Right atrium auricular region (tissue), 2 donors: ENCODE measurements at regions not wholly inside any gene's neighbourhood (a gene's known extent, or its start where the extent isn't known, plus 50 kb on each side); places are given as distances from the start of the nearest gene placed in this dataset.

ENCODE experiments used
- DNase-seq: peaks from one replicate; pipeline ENCODE4 v3.0.0-alpha.2; 2019; ENCODE audit warnings: low spot score
- H3K27ac ChIP-seq, 2 donors: fragments of 200-600 bp; sonication (generic); 1 replicate in 1 of 2; 2 replicates in 1 of 2; pipeline ENCODE4 v1.5.1; 2016 to 2019
- H3K27me3 ChIP-seq, 2 donors: fragments of 200-600 bp; sonication (generic); one replicate each; pipeline versions ENCODE4 v1.5.1 to v1.6.0; 2017 to 2019
- H3K36me3 ChIP-seq: fragments of 200-600 bp; sonication (generic); one replicate; pipeline ENCODE4 v1.5.1; 2016
- H3K4me1 ChIP-seq, 2 donors: fragments of 200-600 bp; sonication (generic); one replicate each; pipeline versions ENCODE4 v1.5.1 to v1.6.0; 2017 to 2019
- H3K4me3 ChIP-seq, 2 donors: fragments of 200-600 bp; sonication (generic); 1 replicate in 1 of 2; 2 replicates in 1 of 2; pipeline ENCODE4 v1.5.1; 2017 to 2019; ENCODE audit warnings: mild to moderate bottlenecking in 1 of 2, moderate library complexity in 1 of 2
- H3K9me3 ChIP-seq, 2 donors: fragments of 200-600 bp; sonication (generic); one replicate each; pipeline ENCODE4 v1.5.1; 2019
- CTCF ChIP-seq, 2 donors: fragments of 200-600 bp; sonication (generic); IDR thresholded peaks; one replicate each; pipeline ENCODE4 v1.5.1; 2019; ENCODE audit warnings: antibody characterized with exemption in 2 of 2

GRCh38 chr10:120360571-120360970 lies 96.5 kb upstream of the PLPP4 start:
- no peak for TF ChIP-seq CTCF (IDR thresholded peaks at IDR 0.05)
- Histone ChIP-seq H3K4me3 (no peak overlapping the region), H3K27me3 (no peaks in the 10 kb centered on the region), H3K4me1 (no peaks in the 10 kb centered on the region), H3K27ac (no peak overlapping the region), H3K9me3 (no peaks in the 10 kb centered on the region), H3K36me3 (no peaks in the 10 kb centered on the region)
- DNase-seq = no peak

- no peak for TF ChIP-seq CTCF (IDR thresholded peaks at IDR 0.05)
- Histone ChIP-seq H3K4me1 (no peaks in the 10 kb centered on the region), H3K9me3 (no peaks in the 10 kb centered on the region), H3K27ac (no peak overlapping the region), H3K36me3 (no peaks in the 10 kb centered on the region), H3K27me3 (no peaks in the 10 kb centered on the region), H3K4me3 (no peak overlapping the region)
- DNase-seq = no peak
Measured at GRCh38 chr10:120365872-120366271, 91.2 kb upstream of the PLPP4 start.

- Histone ChIP-seq H3K27ac (no peak overlapping the region), H3K4me1 (no peaks in the 10 kb centered on the region), H3K36me3 (no peaks in the 10 kb centered on the region), H3K4me3 (no peak overlapping the region), H3K9me3 (no peaks in the 10 kb centered on the region), H3K27me3 (no peaks in the 10 kb centered on the region)
- TF ChIP-seq CTCF (IDR thresholded peaks at IDR 0.05) = no peak
- no peak for DNase-seq
Measured at GRCh38 chr10:120367341-120367740, 89.7 kb upstream of the PLPP4 start.

GRCh38 chr10:120368338-120368737 lies 88.7 kb upstream of the PLPP4 start:
- Histone ChIP-seq H3K9me3 (no peaks in the 10 kb centered on the region), H3K4me1 (no peaks in the 10 kb centered on the region), H3K36me3 (no peaks in the 10 kb centered on the region), H3K4me3 (no peak overlapping the region), H3K27me3 (no peaks in the 10 kb centered on the region), H3K27ac (no peak overlapping the region)
- no peak for DNase-seq
- TF ChIP-seq CTCF (IDR thresholded peaks at IDR 0.05) = no peak

GRCh38 chr10:120368927-120369326 lies 88.1 kb upstream of the PLPP4 start:
- Histone ChIP-seq H3K27ac (no peak overlapping the region), H3K36me3 (no peaks in the 10 kb centered on the region), H3K9me3 (no peaks in the 10 kb centered on the region), H3K27me3 (no peaks in the 10 kb centered on the region), H3K4me3 (no peak overlapping the region), H3K4me1 (no peaks in the 10 kb centered on the region)
- TF ChIP-seq CTCF (IDR thresholded peaks at IDR 0.05) = no peak
- DNase-seq = no peak

GRCh38 chr10:120369856-120370276 lies 87.2 kb upstream of the PLPP4 start:
- no peaks in the 10 kb centered on the region for H3K4me1 ChIP-seq
- H3K27me3 ChIP-seq = no peaks in the 10 kb centered on the region

More at GRCh38 chr10:120369856-120370276, 87.2 kb upstream of the PLPP4 start:
- H3K9me3 ChIP-seq = no peaks in the 10 kb centered on the region
- no peaks in the 10 kb centered on the region for H3K36me3 ChIP-seq
- no peak overlapping the region for H3K27ac ChIP-seq
- TF ChIP-seq CTCF (IDR thresholded peaks at IDR 0.05) = no peak
- no peak for DNase-seq
- no peak overlapping the region for H3K4me3 ChIP-seq
